NOMO-1 treated with dmso at 0.1 percent for 144 hours (cell line): ENCODE measurements at regions not wholly inside any gene's neighbourhood (a gene's known extent, or its start where the extent isn't known, plus 50 kb on each side); places are given as distances from the start of the nearest gene placed in this dataset.
"Not testable (repeated sequence)": the region's sequence is repeated elsewhere in the genome, so short reads cannot be mapped to it uniquely, and the experiment has no call there.

Source experiments
- DNase-seq: peaks from one replicate; lab custom pipeline; 2025; ENCODE audit not compliant: unreplicated experiment; lab: John Stamatoyannopoulos, UW

- DNase-seq = no peak
Measured at GRCh38 chr12:93079271-93079670, 150.2 kb upstream of the EEA1 start.

- no peak for DNase-seq
Measured at GRCh38 chr12:93079976-93080375, 150.9 kb upstream of the EEA1 start.

GRCh38 chr12:93080452-93080851 is 151.4 kb upstream of the EEA1 start:
- no peak for DNase-seq

GRCh38 chr12:93080994-93081809 is 152.1 kb upstream of the EEA1 start:
- DNase-seq = no peak

GRCh38 chr12:93081810-93082165 is 152.7 kb upstream of the EEA1 start:
- DNase-seq = no peak

GRCh38 chr12:93085383-93086287 is 156.5 kb upstream of the EEA1 start:
- DNase-seq = no peak

- DNase-seq = no peak
Measured at GRCh38 chr12:93086288-93086727, 157.2 kb upstream of the EEA1 start.

- no peak for DNase-seq
Measured at GRCh38 chr12:93087840-93088610, 158.9 kb upstream of the EEA1 start.

- peak; percentile 49 for DNase-seq
Measured at GRCh38 chr12:93089805-93090569, 160.9 kb upstream of the EEA1 start.

GRCh38 chr12:93090731-93091172 is 161.7 kb upstream of the EEA1 start:
- DNase-seq = no peak

- no peak for DNase-seq
Measured at GRCh38 chr12:93091886-93092648, 163.0 kb upstream of the EEA1 start.

- no peak for DNase-seq
Measured at GRCh38 chr12:93092649-93092945, 163.5 kb upstream of the EEA1 start.

GRCh38 chr12:93093243-93093642 is 164.1 kb upstream of the EEA1 start:
- no peak for DNase-seq

- not testable (repeated sequence) for DNase-seq
Measured at GRCh38 chr12:93094222-93094621, 165.1 kb upstream of the EEA1 start.

GRCh38 chr12:93094988-93095737 is 166.1 kb upstream of the EEA1 start:
- DNase-seq = no peak

- DNase-seq = no peak
Measured at GRCh38 chr12:93097417-93097816, 168.3 kb upstream of the EEA1 start.

GRCh38 chr12:93098077-93098476 is 169.0 kb upstream of the EEA1 start:
- DNase-seq = peak; percentile 92

- no peak for DNase-seq
Measured at GRCh38 chr12:93099792-93100191, 170.7 kb upstream of the EEA1 start.

GRCh38 chr12:93100610-93101009 is 171.5 kb upstream of the EEA1 start:
- no peak for DNase-seq
